CD4-positive, alpha-beta memory T cell (primary cell): ENCODE measurements at regions not wholly inside any gene's neighbourhood (a gene's known extent, or its start where the extent isn't known, plus 50 kb on each side); places are given as distances from the start of the nearest gene placed in this dataset.

Source experiments
- CTCF ChIA-PET: fragments of 350-600 bp; sonication (Branson Sonifier 250); formaldehyde crosslinking; loops from one replicate; lab custom pipeline; 2021; ENCODE audit warnings: inconsistent platforms; ENCODE audit not compliant: partially characterized antibody; lab: Charles Lee
- POLR2A ChIA-PET: fragments of 350-600 bp; sonication (Branson Sonifier 250); formaldehyde crosslinking; loops from one replicate; lab custom pipeline; 2021; ENCODE audit not compliant: partially characterized antibody; lab: Charles Lee
- DNase-seq, 5 donors: peaks; one replicate each; pipeline versions ENCODE4 v3.0.0 to v3.0.0-alpha.2; 2020 to 2022; ENCODE audit warnings: mixed read lengths in 1 of 5
- H3K27ac ChIP-seq: one replicate; pipeline ENCODE4 v1.7.0; 2013; ENCODE audit warnings: low read depth, low read length
- H3K27me3 ChIP-seq: 2 replicates; pipeline ENCODE4 v1.7.0; 2013; ENCODE audit warnings: mild to moderate bottlenecking, low read length, moderate library complexity; ENCODE audit not compliant: insufficient read depth
- H3K36me3 ChIP-seq: 2 replicates; pipeline ENCODE4 v1.7.0; 2013; ENCODE audit warnings: mild to moderate bottlenecking, low read length, moderate library complexity; ENCODE audit not compliant: insufficient read depth
- H3K4me1 ChIP-seq: 2 replicates; pipeline ENCODE4 v1.7.0; 2013; ENCODE audit warnings: mild to moderate bottlenecking, low read length, moderate library complexity; ENCODE audit not compliant: insufficient read depth
- H3K4me3 ChIP-seq, 2 donors: one replicate each; pipeline ENCODE4 v1.7.0; 2013; ENCODE audit warnings: low read length in 2 of 2, mild to moderate bottlenecking in 1 of 2
- H3K9me3 ChIP-seq, 2 donors: one replicate each; pipeline ENCODE4 v1.7.0; 2013; ENCODE audit warnings: low read length in 2 of 2, control low read depth in 1 of 2; ENCODE audit not compliant: control insufficient read depth in 1 of 2
- H3K27ac Mint-ChIP-seq, 7 donors: one replicate each; pipeline ENCODE4 v1.8.0; 2020 to 2021; ENCODE audit warnings: mixed read lengths in 7 of 7, mild to moderate bottlenecking in 6 of 7, inconsistent platforms in 3 of 7, moderate library complexity in 3 of 7
- H3K27me3 Mint-ChIP-seq, 2 donors: one replicate each; pipeline ENCODE4 v1.8.0; 2020 to 2021; ENCODE audit warnings: mixed read lengths in 2 of 2
- H3K36me3 Mint-ChIP-seq, 2 donors: one replicate each; pipeline ENCODE4 v1.8.0; 2020 to 2021; ENCODE audit warnings: mixed read lengths in 2 of 2, inconsistent platforms in 1 of 2, mild to moderate bottlenecking in 1 of 2
- H3K4me1 Mint-ChIP-seq, 4 donors: one replicate each; pipeline ENCODE4 v1.8.0; 2020 to 2021; ENCODE audit warnings: mixed read lengths in 4 of 4, mild to moderate bottlenecking in 1 of 4
- H3K4me3 Mint-ChIP-seq, 8 donors: one replicate each; pipeline ENCODE4 v1.8.0; 2020 to 2021; ENCODE audit warnings: mixed read lengths in 8 of 8, mild to moderate bottlenecking in 7 of 8, moderate library complexity in 6 of 8, inconsistent platforms in 3 of 8
- H3K9me3 Mint-ChIP-seq, 8 donors: one replicate each; pipeline ENCODE4 v1.8.0; 2020 to 2021; ENCODE audit warnings: mixed read lengths in 8 of 8, mild to moderate bottlenecking in 5 of 8, inconsistent platforms in 3 of 8, moderate library complexity in 1 of 8
- intact Hi-C: fragments of 100-400 bp; cut with micrococcal nuclease; formaldehyde crosslinking; loops from one replicate; pipeline ENCODE4 v1.15.1; 2023

DNA sequence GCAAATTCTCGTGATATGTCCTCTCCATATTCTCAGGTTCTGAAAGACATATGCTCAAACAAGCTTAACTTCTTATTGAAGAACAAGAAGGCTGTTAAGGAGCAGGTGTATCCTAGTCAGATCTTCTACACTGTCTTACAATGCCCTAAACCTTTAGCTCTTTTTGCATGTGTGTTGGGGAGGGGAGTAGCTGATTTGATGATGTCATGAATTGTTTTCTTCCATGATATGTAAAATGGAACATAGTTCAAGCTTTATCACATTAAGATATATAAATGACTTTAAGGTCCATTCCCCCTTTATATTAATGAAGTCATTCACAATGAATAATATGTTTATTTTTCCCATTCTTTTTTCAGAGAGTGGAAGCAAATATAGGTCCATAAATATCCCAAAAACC is 332.5 kb upstream of the FAM241A start:
- H3K9me3 Mint-ChIP-seq = peaks cover 0 to 7% (median 4%) of the 10 kb centered on the region in 8 donors
- DNase-seq = no peak
- no peaks in the 10 kb centered on the region for H3K27me3 ChIP-seq
- intact Hi-C loops = no loop called here
- H3K4me3 ChIP-seq = no peak overlapping the region
- H3K4me1 Mint-ChIP-seq = no peaks in the 10 kb centered on the region
- H3K9me3 ChIP-seq = no peaks in the 10 kb centered on the region
- no peak overlapping the region for H3K27ac Mint-ChIP-seq
- H3K27me3 Mint-ChIP-seq = no peaks in the 10 kb centered on the region
- H3K36me3 ChIP-seq = no peaks in the 10 kb centered on the region
- H3K36me3 Mint-ChIP-seq = no peaks in the 10 kb centered on the region
- no peak overlapping the region for H3K27ac ChIP-seq
- ChIA-PET CTCF (no interaction called here), POLR2A (no interaction called here)
- H3K4me1 ChIP-seq = no peaks in the 10 kb centered on the region
- no peak overlapping the region for H3K4me3 Mint-ChIP-seq

DNA sequence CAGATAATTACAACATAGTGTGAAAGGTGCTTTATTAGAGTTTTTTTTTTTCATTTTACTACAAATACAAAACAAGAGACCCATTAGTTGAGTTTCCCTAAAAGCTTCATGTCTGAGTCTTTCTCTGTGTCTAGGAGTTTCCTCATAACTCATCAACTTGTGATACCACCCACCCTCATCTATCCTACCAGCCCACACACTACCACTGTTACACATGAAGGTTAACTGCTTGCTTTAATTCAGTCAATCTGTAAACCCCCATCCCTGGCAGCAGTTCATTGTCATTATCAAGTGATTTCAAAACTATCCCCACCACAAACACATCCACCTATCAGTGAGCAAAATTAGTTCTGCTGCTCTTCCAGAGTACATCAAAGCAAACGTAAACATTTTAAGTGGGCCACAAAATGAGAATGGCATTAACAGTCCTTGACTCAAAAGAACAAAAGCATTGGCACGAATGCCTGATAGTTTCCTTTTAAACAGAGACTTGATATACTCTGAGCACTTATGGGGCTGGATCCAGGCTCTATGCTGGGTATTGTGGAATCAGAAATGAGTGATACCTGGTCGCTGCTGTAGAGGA is 331.6 kb upstream of the FAM241A start:
- Mint-ChIP-seq H3K4me3 (no peak overlapping the region), H3K27ac (no peak overlapping the region), H3K36me3 (no peaks in the 10 kb centered on the region), H3K4me1 (no peaks in the 10 kb centered on the region), H3K9me3 (peaks cover 0 to 9% (median 4%) of the 10 kb centered on the region in 8 donors), H3K27me3 (no peaks in the 10 kb centered on the region)
- ChIA-PET CTCF (no interaction called here), POLR2A (no interaction called here)
- Histone ChIP-seq H3K9me3 (no peaks in the 10 kb centered on the region), H3K4me3 (no peak overlapping the region), H3K36me3 (no peaks in the 10 kb centered on the region), H3K27ac (no peak overlapping the region), H3K27me3 (no peaks in the 10 kb centered on the region), H3K4me1 (no peaks in the 10 kb centered on the region)
- intact Hi-C loops = no loop called here
- no peak for DNase-seq

DNA sequence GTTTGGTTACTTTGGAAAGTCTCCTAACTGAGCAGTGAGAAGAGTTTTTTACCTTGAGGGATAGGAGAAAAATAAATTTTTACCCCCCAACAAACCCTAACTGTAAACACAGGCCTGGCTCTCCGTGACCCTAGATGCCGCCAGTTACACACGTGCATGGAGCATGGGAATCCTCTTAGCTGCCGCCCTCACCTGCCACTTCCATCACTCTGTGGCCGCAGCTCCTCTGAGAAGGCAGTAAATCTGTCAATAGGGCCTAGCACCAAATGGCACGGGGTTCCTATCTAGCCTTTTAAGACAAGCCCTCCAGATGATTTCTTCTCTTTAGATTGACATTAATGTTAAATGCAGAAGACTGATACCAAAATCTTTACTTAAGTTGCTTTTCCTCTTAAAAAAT is 330.3 kb upstream of the FAM241A start:
- Mint-ChIP-seq H3K36me3 (no peaks in the 10 kb centered on the region), H3K4me3 (no peak overlapping the region), H3K9me3 (peaks cover 0 to 11% (median 4%) of the 10 kb centered on the region in 8 donors), H3K4me1 (no peaks in the 10 kb centered on the region), H3K27ac (no peak overlapping the region), H3K27me3 (no peaks in the 10 kb centered on the region)
- H3K36me3 ChIP-seq = no peaks in the 10 kb centered on the region
- ChIA-PET CTCF (no interaction called here), POLR2A (no interaction called here)
- intact Hi-C loops = no loop called here
- no peaks in the 10 kb centered on the region for H3K9me3 ChIP-seq
- no peaks in the 10 kb centered on the region for H3K27me3 ChIP-seq
- no peak overlapping the region for H3K27ac ChIP-seq
- DNase-seq = no peak
- H3K4me1 ChIP-seq = no peaks in the 10 kb centered on the region
- no peak overlapping the region for H3K4me3 ChIP-seq

DNA sequence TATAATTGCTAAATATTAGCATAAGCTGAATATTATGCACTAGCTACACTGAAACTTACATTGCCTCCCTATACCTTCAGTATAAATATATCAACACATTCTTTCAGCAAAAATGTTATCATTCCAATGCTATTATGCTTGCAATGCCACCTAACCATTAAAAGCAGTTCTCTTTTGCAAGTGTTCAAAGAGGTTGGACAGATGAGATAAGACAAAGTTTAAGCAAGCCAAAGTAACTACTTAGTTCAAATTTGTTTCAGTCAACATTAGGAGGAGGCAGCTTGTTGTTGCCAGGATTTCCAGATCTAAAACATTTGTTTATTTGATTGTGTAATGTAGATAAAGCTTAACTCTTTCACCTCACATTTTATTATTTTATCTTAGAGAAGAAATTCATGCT is 323.9 kb upstream of the FAM241A start:
- Histone ChIP-seq H3K27ac (no peak overlapping the region), H3K4me1 (no peaks in the 10 kb centered on the region), H3K36me3 (no peaks in the 10 kb centered on the region), H3K9me3 (no peaks in the 10 kb centered on the region), H3K4me3 (no peak overlapping the region), H3K27me3 (no peaks in the 10 kb centered on the region)
- H3K4me1 Mint-ChIP-seq = no peaks in the 10 kb centered on the region
- peaks cover 0 to 9% (median 6%) of the 10 kb centered on the region in 8 donors for H3K9me3 Mint-ChIP-seq
- H3K27ac Mint-ChIP-seq = no peak overlapping the region
- no peaks in the 10 kb centered on the region for H3K27me3 Mint-ChIP-seq
- DNase-seq = no peak
- ChIA-PET POLR2A (no interaction called here), CTCF (no interaction called here)
- intact Hi-C loops = no loop called here
- H3K4me3 Mint-ChIP-seq = no peak overlapping the region
- H3K36me3 Mint-ChIP-seq = no peaks in the 10 kb centered on the region

DNA sequence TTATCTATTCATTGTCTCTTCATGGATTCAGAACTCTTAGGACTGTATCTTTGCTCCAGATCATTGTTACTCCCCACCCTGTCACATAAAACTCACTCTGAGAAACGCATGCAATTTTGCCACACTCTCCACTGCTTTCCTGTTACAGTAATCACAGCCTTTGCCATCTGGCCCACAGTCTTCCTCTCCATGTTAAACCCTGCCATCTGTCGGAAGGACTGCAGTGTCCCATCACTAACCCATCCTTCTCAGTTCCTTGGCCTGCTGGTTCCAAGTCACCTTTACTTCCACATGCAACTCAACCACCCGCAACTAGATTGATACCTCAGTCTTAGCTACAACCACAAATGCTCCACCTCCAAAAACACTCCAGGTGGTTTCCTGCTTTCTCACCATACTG is 308.7 kb upstream of the FAM241A start:
- Mint-ChIP-seq H3K4me3 (no peak overlapping the region), H3K9me3 (peaks cover 0 to 13% (median 3%) of the 10 kb centered on the region in 8 donors), H3K4me1 (no peaks in the 10 kb centered on the region), H3K36me3 (no peaks in the 10 kb centered on the region), H3K27me3 (no peaks in the 10 kb centered on the region), H3K27ac (no peak overlapping the region)
- no peaks in the 10 kb centered on the region for H3K4me1 ChIP-seq
- ChIA-PET POLR2A (no interaction called here), CTCF (no interaction called here)
- no peak overlapping the region for H3K4me3 ChIP-seq
- intact Hi-C loops = no loop called here
- H3K36me3 ChIP-seq = no peaks in the 10 kb centered on the region
- DNase-seq = no peak
- no peaks in the 10 kb centered on the region for H3K9me3 ChIP-seq
- H3K27me3 ChIP-seq = no peaks in the 10 kb centered on the region
- no peak overlapping the region for H3K27ac ChIP-seq

DNA sequence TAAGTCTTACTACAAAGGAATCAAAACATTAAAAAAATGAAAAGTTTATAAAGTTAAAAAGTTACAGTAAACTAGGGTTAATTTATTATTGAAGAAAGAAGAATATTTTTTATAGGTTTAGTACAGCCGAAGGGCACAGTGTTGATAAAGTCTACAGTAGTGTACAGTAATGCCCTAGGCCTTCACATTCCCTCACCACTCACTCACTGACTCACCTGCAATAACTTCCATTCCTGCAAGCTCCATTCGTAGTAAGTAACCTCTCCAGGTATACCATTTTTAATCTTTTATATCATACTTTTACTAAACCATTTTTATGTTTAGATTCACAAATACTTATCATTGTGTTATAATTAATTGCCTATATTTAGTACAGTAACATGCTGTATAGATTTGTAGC is 307.5 kb upstream of the FAM241A start:
- no peak overlapping the region for H3K4me3 ChIP-seq
- Mint-ChIP-seq H3K27ac (no peak overlapping the region), H3K4me3 (no peak overlapping the region), H3K27me3 (no peaks in the 10 kb centered on the region), H3K36me3 (no peaks in the 10 kb centered on the region), H3K9me3 (peaks cover 0 to 11% (median 4%) of the 10 kb centered on the region in 8 donors), H3K4me1 (no peaks in the 10 kb centered on the region)
- H3K27ac ChIP-seq = no peak overlapping the region
- CTCF ChIA-PET = no interaction called here
- intact Hi-C loops = no loop called here
- no peak for DNase-seq
- POLR2A ChIA-PET = no interaction called here
- H3K4me1 ChIP-seq = no peaks in the 10 kb centered on the region
- no peaks in the 10 kb centered on the region for H3K27me3 ChIP-seq
- H3K36me3 ChIP-seq = no peaks in the 10 kb centered on the region
- no peaks in the 10 kb centered on the region for H3K9me3 ChIP-seq

DNA sequence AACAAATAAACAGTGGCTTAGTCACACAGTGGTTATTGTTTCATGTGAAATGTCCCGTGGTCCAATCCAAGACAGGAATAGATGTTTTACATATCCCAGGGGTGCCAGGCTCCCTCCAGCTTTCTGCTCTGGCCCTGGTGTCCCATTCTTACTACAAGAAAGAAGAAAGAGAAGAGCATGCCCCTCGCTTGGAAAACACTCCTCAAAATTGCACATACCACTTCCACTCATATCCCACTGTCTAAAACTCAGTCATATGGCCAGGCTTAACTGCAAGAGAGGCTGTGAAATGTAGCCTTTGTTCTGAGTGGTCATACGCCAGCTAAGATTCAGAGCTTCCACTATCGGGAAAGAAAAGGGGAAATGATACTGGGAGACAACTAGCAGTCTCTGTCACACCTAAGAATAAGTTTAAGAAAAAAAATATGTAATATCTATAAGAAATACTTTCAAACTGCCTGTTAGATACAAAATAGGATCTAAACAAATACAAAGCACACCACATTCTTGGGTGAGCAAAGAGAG is 306.8 kb upstream of the FAM241A start:
- no peak for DNase-seq
- Histone ChIP-seq H3K27me3 (no peaks in the 10 kb centered on the region), H3K27ac (no peak overlapping the region), H3K4me1 (no peaks in the 10 kb centered on the region), H3K36me3 (no peaks in the 10 kb centered on the region), H3K9me3 (no peaks in the 10 kb centered on the region), H3K4me3 (no peak overlapping the region)
- Mint-ChIP-seq H3K27me3 (no peaks in the 10 kb centered on the region), H3K4me3 (no peak overlapping the region), H3K4me1 (no peaks in the 10 kb centered on the region), H3K27ac (no peak overlapping the region), H3K36me3 (no peaks in the 10 kb centered on the region), H3K9me3 (peaks cover 0 to 8% (median 4%) of the 10 kb centered on the region in 8 donors)
- CTCF ChIA-PET = no interaction called here
- intact Hi-C loops = no loop called here
- POLR2A ChIA-PET = no interaction called here

DNA sequence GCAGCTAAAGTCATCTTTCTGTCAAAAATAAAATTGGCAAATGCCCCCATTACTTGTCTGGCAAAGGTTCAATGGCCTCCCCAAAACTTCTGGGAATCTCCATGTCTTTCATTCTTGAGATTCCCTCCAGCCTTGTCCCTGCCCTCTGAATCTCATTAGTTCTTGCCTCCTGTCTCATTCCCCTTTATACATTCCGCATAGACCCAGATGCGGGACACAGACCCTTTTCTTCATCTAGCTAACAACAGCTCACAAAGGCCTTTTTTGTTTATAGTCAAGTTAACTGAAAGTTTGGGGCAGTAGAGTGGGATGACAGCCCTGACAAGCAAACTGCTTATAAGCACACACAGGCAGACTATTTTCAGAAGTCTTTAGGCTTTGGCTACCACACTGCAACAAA is 306.1 kb upstream of the FAM241A start:
- Histone ChIP-seq H3K4me3 (no peak overlapping the region), H3K27me3 (no peaks in the 10 kb centered on the region), H3K36me3 (no peaks in the 10 kb centered on the region), H3K4me1 (no peaks in the 10 kb centered on the region), H3K9me3 (no peaks in the 10 kb centered on the region), H3K27ac (no peak overlapping the region)
- Mint-ChIP-seq H3K27me3 (no peaks in the 10 kb centered on the region), H3K9me3 (peaks cover 0 to 7% (median 4%) of the 10 kb centered on the region in 8 donors), H3K4me3 (no peak overlapping the region), H3K27ac (no peak overlapping the region), H3K36me3 (no peaks in the 10 kb centered on the region), H3K4me1 (no peaks in the 10 kb centered on the region)
- intact Hi-C loops = no loop called here
- CTCF ChIA-PET = no interaction called here
- POLR2A ChIA-PET = no interaction called here
- no peak for DNase-seq
